ENCODE measurements at regions not wholly inside any gene's neighbourhood (a gene's known extent, or its start where the extent isn't known, plus 50 kb on each side); places are given as distances from the start of the nearest gene placed in this dataset.

DNA sequence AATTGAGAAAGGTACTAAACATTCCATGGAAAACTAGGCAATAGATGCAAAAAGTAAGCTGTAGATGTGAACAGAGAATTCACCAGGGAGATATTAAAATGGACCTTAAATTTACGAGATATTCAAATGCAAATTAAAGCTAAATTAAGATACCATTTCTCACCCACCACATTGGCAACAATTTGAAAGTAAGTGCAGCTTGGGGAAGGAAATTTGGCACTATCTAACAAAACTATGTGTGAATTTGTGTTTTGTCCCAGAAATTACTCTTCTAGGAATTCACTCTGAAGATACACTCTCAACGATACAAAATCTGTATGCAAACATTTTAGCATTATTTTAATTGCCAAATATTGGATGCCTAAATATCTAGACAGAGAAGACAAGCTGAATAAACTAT is 178.2 kb upstream of the SORCS1 start:
- intact Hi-C loops (cut with DNase I) = no loop called here
- ATAC-seq (no peak), DNase-seq (ENCODE audit: missing footprints) (no peak)

- intact Hi-C loops (cut with DNase I) = no loop called here
- ATAC-seq = no peak
- no peak for DNase-seq (ENCODE audit: missing footprints)
These were observed 176.8 kb upstream of the SORCS1 start for GRCh38 chr10:107341281-107341680.

DNA sequence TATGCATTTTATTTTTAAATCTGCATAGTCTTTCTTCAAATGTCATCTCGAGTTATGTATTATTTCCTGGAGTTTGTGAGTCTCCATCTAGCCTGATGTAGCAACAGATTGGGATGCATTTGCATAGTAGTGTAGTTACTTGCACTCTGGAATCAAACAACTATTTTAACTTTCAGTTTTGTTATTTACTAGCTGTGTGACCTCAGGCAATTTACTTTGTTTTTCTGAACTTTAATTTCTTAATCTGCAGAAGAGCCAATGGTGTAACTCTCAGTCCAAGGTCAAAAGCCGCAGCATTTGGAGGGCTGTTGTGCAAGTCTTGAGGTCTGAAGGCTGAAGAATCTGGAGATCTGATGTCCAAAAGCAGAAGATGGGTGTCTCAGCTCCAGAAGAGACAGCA is 175.8 kb upstream of the SORCS1 start:
- intact Hi-C loops (cut with DNase I) = no loop called here
- ATAC-seq (no peak), DNase-seq (ENCODE audit: missing footprints) (no peak)

GRCh38 chr10:107336061-107336460 is 171.6 kb upstream of the SORCS1 start:
- DNase-seq (ENCODE audit: missing footprints) = no peak
- intact Hi-C loops (cut with DNase I) = no loop called here
- no peak for ATAC-seq

GRCh38 chr10:107317592-107317991 is 153.1 kb upstream of the SORCS1 start:
- no peak for DNase-seq (ENCODE audit: missing footprints)
- intact Hi-C loops (cut with DNase I) = no loop called here
- ATAC-seq = no peak

DNA sequence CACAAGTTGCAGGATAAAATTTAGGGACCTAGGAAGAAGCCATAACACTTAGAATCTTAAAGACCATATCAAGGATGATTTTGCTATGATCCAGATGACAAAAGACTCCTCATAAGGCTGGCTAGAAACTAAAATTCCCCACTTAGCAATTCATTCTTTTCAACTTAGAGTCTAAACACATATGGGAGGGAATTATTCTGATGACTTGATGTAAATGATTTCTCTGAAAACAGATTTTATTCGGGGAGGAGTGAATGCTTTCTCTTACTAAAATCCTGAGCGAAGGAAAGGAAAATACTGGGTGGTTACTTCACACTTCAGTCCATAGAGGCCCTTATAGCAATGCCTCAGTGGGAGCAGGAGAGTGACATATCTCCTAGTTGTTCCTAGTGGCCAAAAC is 138.7 kb upstream of the SORCS1 start:
- intact Hi-C loops (cut with DNase I) = no loop called here
- DNase-seq (ENCODE audit: missing footprints) (no peak), ATAC-seq (no peak)

DNA sequence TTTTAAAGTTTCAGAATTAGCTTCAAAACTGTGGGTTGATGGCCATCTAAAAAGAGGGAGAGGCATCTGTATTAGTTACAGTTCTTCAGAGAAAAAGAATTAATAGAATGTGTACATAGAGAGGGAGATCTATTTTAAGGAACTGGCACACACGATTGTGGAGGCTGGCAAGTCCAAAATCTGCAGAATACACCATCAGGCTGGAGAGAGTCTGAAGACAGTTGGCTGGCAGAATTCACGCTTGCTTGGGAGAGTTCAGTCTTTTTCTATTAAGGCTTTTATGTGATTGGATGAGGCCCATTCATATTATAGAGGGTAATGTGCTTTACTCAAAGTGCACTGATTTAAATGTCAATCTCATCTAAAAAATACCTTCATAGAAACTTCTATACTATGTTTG is 135.1 kb upstream of the SORCS1 start:
- ATAC-seq = no peak
- intact Hi-C loops (cut with DNase I) = no loop called here
- DNase-seq (ENCODE audit: missing footprints) = no peak

DNA sequence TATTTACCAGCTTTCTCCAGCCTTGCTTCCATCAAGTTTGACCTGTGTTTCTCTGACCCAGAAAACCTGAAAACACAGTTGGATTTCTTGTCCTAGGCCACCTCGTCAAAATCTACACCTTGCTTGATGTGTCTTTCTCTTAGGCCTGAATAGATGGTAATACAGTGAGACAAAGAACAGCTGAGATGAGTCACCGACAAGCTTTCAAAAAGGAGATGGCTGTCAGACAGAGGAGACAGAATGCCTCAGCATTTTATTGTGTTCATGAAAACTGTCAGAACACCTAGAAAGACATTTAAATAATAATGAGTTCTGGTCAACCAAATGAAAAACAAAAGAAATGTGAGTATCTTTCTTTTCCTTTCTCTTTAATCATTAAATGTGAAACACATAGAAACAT is 119.7 kb upstream of the SORCS1 start:
- DNase-seq (ENCODE audit: missing footprints) (no peak), ATAC-seq (no peak)
- intact Hi-C loops (cut with DNase I) = no loop called here

- peak; percentile 28 for ATAC-seq
- no peak for DNase-seq (ENCODE audit: missing footprints)
- intact Hi-C loops (cut with DNase I) = no loop called here
These were observed 115.8 kb upstream of the SORCS1 start for GRCh38 chr10:107280293-107280692.

DNA sequence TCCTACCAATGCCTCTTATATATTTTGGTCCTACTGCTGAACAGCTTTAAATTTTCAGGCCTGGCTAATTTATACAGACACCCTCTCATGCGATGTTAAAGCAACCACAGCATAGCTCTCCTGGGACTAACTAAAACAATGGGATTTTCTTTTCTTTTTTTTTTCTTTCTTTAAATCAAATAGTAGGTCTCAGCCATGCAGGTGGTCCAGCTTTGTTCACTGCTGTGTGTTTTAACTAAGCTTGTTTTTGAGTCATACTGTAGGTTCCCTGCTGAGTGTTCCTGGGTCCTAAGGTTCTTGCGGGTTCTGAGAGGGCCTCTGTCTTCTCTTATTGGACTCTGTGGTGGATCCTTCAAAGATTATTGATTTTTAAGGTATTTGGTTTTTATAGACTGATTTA is 113.1 kb upstream of the SORCS1 start:
- intact Hi-C loops (cut with DNase I) = no loop called here
- ATAC-seq = no peak
- DNase-seq (ENCODE audit: missing footprints) = no peak

DNA sequence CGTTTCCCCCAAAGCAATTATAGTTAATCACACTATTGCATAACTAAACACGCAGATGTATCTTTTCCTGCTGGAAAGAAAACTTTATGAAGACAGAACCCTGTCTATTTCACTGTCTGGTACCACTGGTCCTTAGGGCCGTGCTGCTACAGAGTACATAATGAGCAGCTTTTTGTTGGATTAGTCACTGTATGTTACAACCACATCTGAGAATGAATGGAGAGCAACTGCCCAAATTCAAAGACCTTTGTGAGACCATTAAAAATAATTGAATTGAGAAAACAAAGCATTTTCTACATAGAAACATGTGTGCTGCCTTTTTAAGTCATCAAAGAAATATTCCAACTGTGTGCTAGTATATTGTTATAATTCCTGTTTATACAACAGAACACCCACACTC is 111.3 kb upstream of the SORCS1 start:
- no peak for DNase-seq (ENCODE audit: missing footprints)
- intact Hi-C loops (cut with DNase I) = no loop called here
- ATAC-seq = no peak

- DNase-seq (ENCODE audit: missing footprints) (no peak), ATAC-seq (no peak)
- intact Hi-C loops (cut with DNase I) = no loop called here
These were observed 105.1 kb upstream of the SORCS1 start for GRCh38 chr10:107269626-107270025.

DNA sequence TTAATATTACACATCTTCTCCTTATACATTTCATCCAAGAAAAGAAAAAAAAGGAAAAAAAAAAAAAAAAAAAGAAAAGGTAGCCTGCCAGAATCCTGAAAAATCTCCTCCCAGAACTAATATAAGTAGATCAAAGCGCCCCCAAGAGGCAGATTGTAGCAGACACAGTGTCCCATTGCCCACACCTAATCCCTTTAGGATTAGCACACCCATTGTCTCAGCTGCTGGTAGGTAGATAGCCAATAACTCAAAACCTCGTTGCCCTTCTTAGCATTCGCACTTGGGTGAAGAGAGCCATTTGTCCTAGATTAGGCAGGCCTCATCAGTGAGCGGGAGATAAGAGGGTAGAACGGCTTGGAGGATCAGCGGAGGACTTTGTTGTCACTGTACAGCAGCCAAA is 100.2 kb upstream of the SORCS1 start:
- DNase-seq (ENCODE audit: missing footprints) (no peak), ATAC-seq (no peak)
- intact Hi-C loops (cut with DNase I) = no loop called here

DNA sequence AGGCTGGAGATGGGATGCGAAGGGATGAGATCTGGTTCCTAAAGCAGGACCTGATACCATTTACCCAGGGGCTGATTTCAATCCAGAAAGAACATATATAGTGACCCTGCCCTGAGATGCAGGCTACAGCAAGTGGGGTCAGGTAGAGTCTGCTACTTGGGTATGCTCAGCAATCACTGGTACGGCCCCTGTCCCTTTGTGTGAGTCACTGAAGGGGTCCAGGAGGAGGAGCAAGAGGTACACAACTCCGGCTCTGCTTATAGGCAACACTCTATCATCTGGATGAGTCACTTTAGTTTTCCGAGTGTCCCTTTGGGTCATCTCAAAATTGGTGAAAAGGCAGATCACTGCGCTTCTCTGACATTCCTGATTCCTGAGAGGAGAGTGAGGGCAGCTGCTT is 79.6 kb upstream of the SORCS1 start:
- ATAC-seq (no peak), DNase-seq (ENCODE audit: missing footprints) (no peak)
- intact Hi-C loops (cut with DNase I) = no loop called here

DNA sequence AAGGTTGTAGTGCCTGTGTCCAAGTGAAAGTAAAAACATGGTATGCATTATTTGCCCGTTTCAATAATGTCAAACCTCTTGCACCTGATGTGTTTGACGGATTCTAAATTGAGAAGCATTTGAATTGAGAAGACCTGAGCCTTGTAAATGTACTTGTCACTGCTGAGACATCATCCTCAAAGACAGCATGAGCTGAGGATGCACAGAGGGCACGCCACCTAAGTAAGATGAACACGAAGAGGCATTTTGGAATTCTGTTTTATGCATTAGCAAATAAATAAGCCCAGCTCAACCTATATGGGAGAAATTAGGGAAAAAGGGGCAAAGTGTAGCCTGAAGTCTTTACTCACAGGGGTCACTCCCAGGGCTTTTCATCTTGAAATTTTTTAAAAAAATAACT is 73.8 kb upstream of the SORCS1 start:
- DNase-seq (ENCODE audit: missing footprints) = no peak
- intact Hi-C loops (cut with DNase I) = no loop called here

DNA sequence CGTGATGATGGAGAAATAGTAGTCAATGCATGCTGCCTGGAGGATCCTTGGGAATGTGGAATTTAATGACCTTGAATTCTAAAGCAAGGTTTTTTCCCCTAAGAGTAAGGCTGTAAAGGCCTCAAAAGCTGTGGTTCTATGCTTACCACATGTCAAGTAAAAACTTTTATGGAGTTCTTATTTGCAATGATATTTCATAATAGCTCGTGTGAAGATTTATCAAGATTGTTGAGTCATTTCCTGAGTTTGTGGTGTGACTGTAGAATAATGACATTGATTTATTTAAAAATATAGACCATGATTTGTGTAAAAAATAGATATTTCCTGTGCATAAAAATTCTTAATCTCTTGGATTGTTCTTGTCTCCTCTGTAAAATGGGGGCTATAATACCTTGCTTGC is 67.5 kb upstream of the SORCS1 start:
- intact Hi-C loops (cut with DNase I) = no loop called here
- ATAC-seq (no peak), DNase-seq (ENCODE audit: missing footprints) (no peak)

More for the DNA sequence above, 73.8 kb upstream of the SORCS1 start:
- ATAC-seq = no peak

GRCh38 chr10:107230887-107231286 is 66.4 kb upstream of the SORCS1 start:
- DNase-seq (ENCODE audit: missing footprints) = no peak

DNA sequence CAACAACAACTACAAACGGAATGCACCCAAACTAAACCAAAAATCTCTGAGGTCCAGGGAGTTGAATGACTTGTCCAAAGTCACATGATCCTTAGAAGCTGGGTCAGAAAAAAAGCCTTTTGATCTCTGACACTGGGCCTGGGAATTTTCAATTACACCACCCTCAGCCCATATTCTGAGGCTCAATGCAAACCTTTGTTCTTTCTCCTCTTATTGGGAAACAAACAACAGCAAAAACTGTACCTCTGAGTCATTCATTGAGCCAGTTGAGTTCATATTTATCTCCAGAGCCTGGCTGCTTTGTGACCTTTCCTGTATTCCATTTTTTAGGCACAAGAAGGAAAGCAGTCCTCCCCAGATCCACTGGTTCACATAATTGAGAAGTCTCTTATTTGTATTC is 51.2 kb upstream of the SORCS1 start:
- DNase-seq (ENCODE audit: missing footprints) (no peak), ATAC-seq (no peak)
- intact Hi-C loops (cut with DNase I) = no loop called here

More at GRCh38 chr10:107230887-107231286, 66.4 kb upstream of the SORCS1 start:
- intact Hi-C loops (cut with DNase I) = no loop called here
- no peak for ATAC-seq

Data from Right ventricle myocardium inferior (tissue), 1 donor.